ENCODE measurements at regions not wholly inside any gene's neighbourhood (a gene's known extent, or its start where the extent isn't known, plus 50 kb on each side); places are given as distances from the start of the nearest gene placed in this dataset.

- Mint-ChIP-seq H3K36me3 (ENCODE audit: low read depth) (no peaks in the 10 kb centered on the region), H3K27me3 (ENCODE audit: low read depth) (no peaks in the 10 kb centered on the region), H3K4me3 (no peak overlapping the region), H3K4me1 (peaks cover 78% of the 10 kb centered on the region), H3K9me3 (no peaks in the 10 kb centered on the region), H3K27ac (peak overlapping the region in 2 of 3 experiments; percentile 44 to 94)
- TF ChIP-seq CTCF (IDR thresholded peaks at IDR 0.05; ENCODE audit: unreplicated experiment in 3 of 3) = no peak
Observed at GRCh38 chr7:47043304-47043703, 538.6 kb downstream of the TNS3 start.

GRCh38 chr7:47042669-47043068, 539.2 kb downstream of the TNS3 start:
- TF ChIP-seq CTCF (IDR thresholded peaks at IDR 0.05; ENCODE audit: unreplicated experiment in 3 of 3) = no peak
- H3K27ac Mint-ChIP-seq = peak overlapping the region in 1 of 3 experiments; percentile 94
- H3K9me3 Mint-ChIP-seq = no peaks in the 10 kb centered on the region

DNA sequence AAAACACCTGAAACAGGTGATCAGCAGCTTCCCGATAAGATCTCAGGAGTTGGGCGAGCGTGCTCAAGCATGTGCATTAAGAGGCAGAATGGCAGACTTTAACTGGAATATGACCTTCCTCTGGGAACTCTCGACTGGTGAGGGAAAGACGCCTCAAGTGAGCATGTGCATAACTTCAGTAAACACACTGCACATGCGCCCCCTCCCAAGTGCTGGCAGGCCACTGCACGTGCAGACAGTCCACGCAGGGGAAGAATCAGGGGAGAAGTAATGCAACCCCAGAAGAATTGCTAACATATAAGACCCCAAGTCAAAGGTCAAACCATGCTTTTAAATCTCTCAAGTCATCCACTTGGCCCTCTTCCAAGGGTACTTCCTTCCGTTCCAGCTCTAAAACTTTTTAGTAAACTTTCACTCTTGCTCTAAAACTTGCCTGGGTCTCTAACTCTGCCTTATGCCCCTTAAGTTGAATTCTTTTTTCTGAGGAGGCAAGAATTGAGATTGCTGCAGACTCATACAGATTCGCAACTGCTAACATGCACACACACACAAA, 541.0 kb downstream of the TNS3 start:
- no peaks in the 10 kb centered on the region for H3K36me3 Mint-ChIP-seq (ENCODE audit: low read depth)

More at GRCh38 chr7:47042669-47043068, 539.2 kb downstream of the TNS3 start:
- Mint-ChIP-seq H3K4me1 (peaks cover 76% of the 10 kb centered on the region), H3K27me3 (ENCODE audit: low read depth) (no peaks in the 10 kb centered on the region), H3K4me3 (no peak overlapping the region), H3K36me3 (ENCODE audit: low read depth) (no peaks in the 10 kb centered on the region)

DNA sequence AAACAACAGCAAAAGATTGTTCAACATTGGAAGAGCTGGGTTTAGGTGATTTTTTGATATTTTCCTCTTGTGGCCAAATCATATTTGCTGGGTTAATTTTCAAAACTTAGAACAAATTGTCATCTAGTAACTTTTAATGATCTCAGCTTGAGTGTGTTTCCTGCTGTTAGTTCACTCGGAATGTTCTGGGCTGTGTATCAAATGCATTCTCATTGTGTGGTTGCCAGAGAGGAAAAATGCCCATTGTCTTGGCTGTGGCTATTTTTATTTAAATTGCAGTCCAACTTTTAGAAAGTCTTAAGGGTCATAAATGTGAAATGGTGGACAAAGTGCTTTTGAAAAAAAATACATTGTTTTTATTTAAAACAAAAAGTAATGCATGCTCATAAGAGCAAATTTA, 542.0 kb downstream of the TNS3 start:
- no peak for TF ChIP-seq CTCF (IDR thresholded peaks at IDR 0.05; ENCODE audit: unreplicated experiment in 3 of 3)
- H3K27me3 Mint-ChIP-seq (ENCODE audit: low read depth) = no peaks in the 10 kb centered on the region
- H3K27ac Mint-ChIP-seq = peak overlapping the region; percentile 50 to 85 (median 56)
- H3K9me3 Mint-ChIP-seq = no peaks in the 10 kb centered on the region
- no peaks in the 10 kb centered on the region for H3K36me3 Mint-ChIP-seq (ENCODE audit: low read depth)
- H3K4me1 Mint-ChIP-seq = peaks cover 50% of the 10 kb centered on the region
- no peak overlapping the region for H3K4me3 Mint-ChIP-seq

More for the DNA sequence above, 541.0 kb downstream of the TNS3 start:
- no peaks in the 10 kb centered on the region for H3K27me3 Mint-ChIP-seq (ENCODE audit: low read depth)
- H3K27ac Mint-ChIP-seq = peak overlapping the region; percentile 78 to 85 (median 85)
- no peaks in the 10 kb centered on the region for H3K9me3 Mint-ChIP-seq
- H3K4me1 Mint-ChIP-seq = peaks cover 60% of the 10 kb centered on the region
- no peak for TF ChIP-seq CTCF (IDR thresholded peaks at IDR 0.05; ENCODE audit: unreplicated experiment in 3 of 3)
- H3K4me3 Mint-ChIP-seq = no peak overlapping the region

- peaks cover 45% of the 10 kb centered on the region for H3K4me1 Mint-ChIP-seq
- H3K27me3 Mint-ChIP-seq (ENCODE audit: low read depth) = no peaks in the 10 kb centered on the region
- no peak overlapping the region for H3K4me3 Mint-ChIP-seq
- peak overlapping the region; percentile 50 to 85 (median 56) for H3K27ac Mint-ChIP-seq
- TF ChIP-seq CTCF (IDR thresholded peaks at IDR 0.05; ENCODE audit: unreplicated experiment in 3 of 3) = no peak
- no peaks in the 10 kb centered on the region for H3K36me3 Mint-ChIP-seq (ENCODE audit: low read depth)
- no peaks in the 10 kb centered on the region for H3K9me3 Mint-ChIP-seq
Observed at GRCh38 chr7:47039089-47039648, 542.7 kb downstream of the TNS3 start.

- H3K4me1 Mint-ChIP-seq = peaks cover 45% of the 10 kb centered on the region
- H3K36me3 Mint-ChIP-seq (ENCODE audit: low read depth) = no peaks in the 10 kb centered on the region
- H3K9me3 Mint-ChIP-seq = no peaks in the 10 kb centered on the region
- TF ChIP-seq CTCF (IDR thresholded peaks at IDR 0.05; ENCODE audit: unreplicated experiment in 3 of 3) = no peak
- H3K4me3 Mint-ChIP-seq = no peak overlapping the region
- H3K27ac Mint-ChIP-seq = peak overlapping the region; percentile 50 to 85 (median 56)
- no peaks in the 10 kb centered on the region for H3K27me3 Mint-ChIP-seq (ENCODE audit: low read depth)
Observed at GRCh38 chr7:47038621-47039020, 543.3 kb downstream of the TNS3 start.

Measured in nephron (organoid).